ENCODE measurements at regions not wholly inside any gene's neighbourhood (a gene's known extent, or its start where the extent isn't known, plus 50 kb on each side); places are given as distances from the start of the nearest gene placed in this dataset.

- TF ChIP-seq, protein P1, sequence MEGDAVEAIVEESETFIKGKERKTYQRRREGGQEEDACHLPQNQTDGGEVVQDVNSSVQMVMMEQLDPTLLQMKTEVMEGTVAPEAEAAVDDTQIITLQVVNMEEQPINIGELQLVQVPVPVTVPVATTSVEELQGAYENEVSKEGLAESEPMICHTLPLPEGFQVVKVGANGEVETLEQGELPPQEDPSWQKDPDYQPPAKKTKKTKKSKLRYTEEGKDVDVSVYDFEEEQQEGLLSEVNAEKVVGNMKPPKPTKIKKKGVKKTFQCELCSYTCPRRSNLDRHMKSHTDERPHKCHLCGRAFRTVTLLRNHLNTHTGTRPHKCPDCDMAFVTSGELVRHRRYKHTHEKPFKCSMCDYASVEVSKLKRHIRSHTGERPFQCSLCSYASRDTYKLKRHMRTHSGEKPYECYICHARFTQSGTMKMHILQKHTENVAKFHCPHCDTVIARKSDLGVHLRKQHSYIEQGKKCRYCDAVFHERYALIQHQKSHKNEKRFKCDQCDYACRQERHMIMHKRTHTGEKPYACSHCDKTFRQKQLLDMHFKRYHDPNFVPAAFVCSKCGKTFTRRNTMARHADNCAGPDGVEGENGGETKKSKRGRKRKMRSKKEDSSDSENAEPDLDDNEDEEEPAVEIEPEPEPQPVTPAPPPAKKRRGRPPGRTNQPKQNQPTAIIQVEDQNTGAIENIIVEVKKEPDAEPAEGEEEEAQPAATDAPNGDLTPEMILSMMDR (IDR thresholded peaks at IDR 0.05), result no peak
- TF ChIP-seq EP300 (IDR thresholded peaks at IDR 0.05), result no peak
Observed at GRCh38 chr5:103617090-103617489, 54.5 kb upstream of the NUDT12 start.

Measured in sigmoid colon (tissue), 4 donors.